Astrocyte of the spinal cord (primary cell): ENCODE measurements at regions not wholly inside any gene's neighbourhood (a gene's known extent, or its start where the extent isn't known, plus 50 kb on each side); places are given as distances from the start of the nearest gene placed in this dataset.
A peak's percentile ranks its signal among the peaks of the same experiment; 100 is the strongest.

Experiments used
- DNase-seq: peaks from one replicate; pipeline ENCODE4 v3.0.0; 2011; ENCODE audit warnings: low read depth, low spot score
- H3K4me3 ChIP-seq: 2 replicates; pipeline ENCODE4 v1.5.1; 2011; ENCODE audit warnings: low read depth, mild to moderate bottlenecking, low read length, moderate library complexity
- in situ Hi-C: cut with HindIII; loops from 2 replicates; pipeline ENCODE4 v1.10.0; 2017; ENCODE audit warnings: low sequenced_read_pairs
- TF ChIP-seq, protein P1 (sequence below): IDR thresholded peaks from 2 replicates; pipeline ENCODE4 v1.5.1; 2012; ENCODE audit warnings: low read depth, mild to moderate bottlenecking, low read length, inconsistent platforms

- TF ChIP-seq, protein P1, sequence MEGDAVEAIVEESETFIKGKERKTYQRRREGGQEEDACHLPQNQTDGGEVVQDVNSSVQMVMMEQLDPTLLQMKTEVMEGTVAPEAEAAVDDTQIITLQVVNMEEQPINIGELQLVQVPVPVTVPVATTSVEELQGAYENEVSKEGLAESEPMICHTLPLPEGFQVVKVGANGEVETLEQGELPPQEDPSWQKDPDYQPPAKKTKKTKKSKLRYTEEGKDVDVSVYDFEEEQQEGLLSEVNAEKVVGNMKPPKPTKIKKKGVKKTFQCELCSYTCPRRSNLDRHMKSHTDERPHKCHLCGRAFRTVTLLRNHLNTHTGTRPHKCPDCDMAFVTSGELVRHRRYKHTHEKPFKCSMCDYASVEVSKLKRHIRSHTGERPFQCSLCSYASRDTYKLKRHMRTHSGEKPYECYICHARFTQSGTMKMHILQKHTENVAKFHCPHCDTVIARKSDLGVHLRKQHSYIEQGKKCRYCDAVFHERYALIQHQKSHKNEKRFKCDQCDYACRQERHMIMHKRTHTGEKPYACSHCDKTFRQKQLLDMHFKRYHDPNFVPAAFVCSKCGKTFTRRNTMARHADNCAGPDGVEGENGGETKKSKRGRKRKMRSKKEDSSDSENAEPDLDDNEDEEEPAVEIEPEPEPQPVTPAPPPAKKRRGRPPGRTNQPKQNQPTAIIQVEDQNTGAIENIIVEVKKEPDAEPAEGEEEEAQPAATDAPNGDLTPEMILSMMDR = no peak
- peak; percentile 34 for DNase-seq
These were observed 197.1 kb upstream of the KBTBD8 start for GRCh38 chr3:66800941-66801545.

DNA sequence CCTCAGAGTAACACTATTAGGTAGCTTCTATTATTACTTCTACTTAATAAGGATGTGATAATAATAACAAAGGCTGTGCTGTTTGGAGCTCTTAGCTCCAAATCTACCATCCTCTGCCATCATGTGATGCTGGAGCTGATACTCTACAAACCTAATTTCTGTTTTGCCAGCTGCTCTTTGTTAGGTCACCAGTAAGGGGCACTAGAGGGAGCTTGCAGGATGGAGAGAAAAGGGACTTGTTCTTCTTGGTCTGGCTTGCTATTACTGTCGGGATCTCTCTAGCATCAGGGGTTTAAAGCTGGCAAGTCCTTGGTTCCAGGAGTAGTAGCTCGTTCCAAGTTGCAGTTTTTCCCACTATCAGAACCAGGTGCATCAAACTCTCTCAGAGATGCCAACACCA, 194.9 kb upstream of the KBTBD8 start:
- TF ChIP-seq, protein P1 = peak; percentile 28
- in situ Hi-C loops = no loop called here
- DNase-seq = no peak

More at GRCh38 chr3:66800941-66801545, 197.1 kb upstream of the KBTBD8 start:
- no peak overlapping the region for H3K4me3 ChIP-seq
- in situ Hi-C loops = no loop called here

DNA sequence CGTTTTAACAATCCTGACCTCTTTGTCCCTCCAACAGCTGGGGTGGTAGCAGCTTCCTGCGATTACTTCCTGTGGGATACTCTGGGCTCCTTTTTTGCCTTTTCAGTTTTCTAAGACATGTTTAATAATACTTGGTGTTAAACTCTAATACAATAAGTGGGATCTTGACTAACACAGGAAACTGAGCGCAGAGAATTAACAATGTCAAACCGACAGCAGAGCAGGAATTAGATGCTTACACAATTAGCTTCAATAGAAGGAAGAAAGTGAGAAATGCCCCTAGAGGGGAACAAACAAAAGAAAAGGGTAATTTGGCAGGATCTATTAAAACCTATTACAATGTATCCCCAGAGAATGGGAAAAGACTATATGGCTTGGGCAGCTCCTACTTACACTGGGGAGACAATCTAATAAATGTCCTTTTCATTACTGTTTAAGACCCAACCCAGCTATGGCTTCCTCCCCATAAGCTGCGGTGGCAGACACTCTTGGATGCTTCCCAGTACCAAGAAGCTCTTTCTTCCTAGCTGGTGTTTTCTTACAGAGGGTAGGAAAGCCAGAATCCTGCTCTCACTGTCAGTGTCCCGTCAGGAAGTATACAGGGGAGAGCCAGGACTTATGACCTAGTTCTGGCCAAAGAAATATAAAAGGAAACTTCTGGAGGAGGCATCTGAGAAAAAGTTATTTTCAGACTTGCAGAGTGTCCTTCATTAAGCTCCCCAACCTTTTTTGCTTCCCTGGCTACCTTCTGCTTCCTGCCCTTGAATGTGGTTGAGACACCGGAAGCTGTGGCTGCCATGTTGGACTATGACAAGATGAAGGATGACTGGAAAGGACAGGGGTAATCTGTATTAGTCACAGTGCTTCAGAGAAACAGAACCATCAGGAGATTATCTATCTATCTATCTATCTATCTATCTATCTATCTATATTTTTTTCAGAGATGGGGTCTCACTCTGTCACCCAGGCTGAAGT, 194.1 kb upstream of the KBTBD8 start:
- H3K4me3 ChIP-seq = no peak overlapping the region
- in situ Hi-C loops = no loop called here
- TF ChIP-seq, protein P1 = no peak
- DNase-seq = no peak

More for the DNA sequence above, 194.9 kb upstream of the KBTBD8 start:
- no peak overlapping the region for H3K4me3 ChIP-seq

DNA sequence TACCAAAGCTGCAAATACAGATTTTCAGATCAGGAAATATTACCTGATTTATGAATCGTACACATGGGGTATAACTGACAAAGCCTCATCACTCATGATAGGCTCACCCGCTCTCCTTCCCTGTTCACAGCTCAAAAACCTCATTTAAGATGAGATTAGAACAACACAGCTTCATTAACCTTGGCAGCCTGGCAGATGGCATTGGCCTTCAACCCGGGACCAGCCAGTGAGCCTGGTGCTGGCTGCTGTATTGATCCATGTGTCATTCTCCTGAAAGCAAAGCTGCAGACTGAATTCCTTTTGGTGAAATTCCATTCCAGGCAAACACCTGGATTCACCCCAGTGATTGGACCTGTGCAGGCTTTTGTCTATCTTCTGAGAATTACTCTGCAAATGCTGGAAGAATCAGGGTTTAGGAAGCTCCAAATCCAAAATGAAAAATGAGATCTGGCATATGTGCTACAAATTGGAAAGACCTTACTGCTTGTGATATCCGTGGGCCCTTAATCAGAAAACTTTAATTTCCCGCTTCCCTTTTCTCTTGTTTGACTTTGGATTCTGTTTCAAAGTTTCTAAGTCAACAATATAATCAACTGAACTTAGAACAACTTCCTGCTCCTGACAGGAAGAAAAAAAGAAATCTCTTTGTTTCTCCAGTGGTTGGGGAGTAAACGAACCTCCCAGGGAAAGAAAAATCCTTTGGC, 189.1 kb upstream of the KBTBD8 start:
- no peak overlapping the region for H3K4me3 ChIP-seq
- in situ Hi-C loops = no loop called here
- DNase-seq = no peak
- TF ChIP-seq, protein P1 = no peak

DNA sequence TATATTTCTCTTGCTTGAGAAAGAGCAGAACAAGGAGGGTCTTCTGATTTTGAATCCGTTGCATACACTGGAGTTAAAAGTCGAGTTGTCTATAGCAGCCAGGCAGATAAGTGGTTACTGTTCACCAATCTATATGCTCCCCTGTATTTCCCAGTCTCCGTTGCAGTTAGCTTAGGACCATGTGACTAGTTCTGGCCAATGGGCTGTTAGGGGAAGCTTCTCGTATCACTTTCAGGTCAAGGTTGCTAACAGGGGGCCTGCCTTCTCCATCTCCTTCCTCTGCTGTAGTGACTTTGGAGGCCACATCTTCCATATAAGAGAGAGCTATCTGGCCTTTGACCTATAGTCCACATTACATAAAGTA, 188.5 kb upstream of the KBTBD8 start:
- no peak for DNase-seq
- in situ Hi-C loops = no loop called here

GRCh38 chr3:66812136-66812535, 186.0 kb upstream of the KBTBD8 start:
- TF ChIP-seq, protein P1 = no peak
- DNase-seq = peak; percentile 54
- in situ Hi-C loops = no loop called here
- H3K4me3 ChIP-seq = no peak overlapping the region

More for the DNA sequence above, 188.5 kb upstream of the KBTBD8 start:
- TF ChIP-seq, protein P1 = no peak
- H3K4me3 ChIP-seq = no peak overlapping the region
